Activated CD8-positive, alpha-beta memory T cell treated with anti-CD3 and anti-CD28 coated beads, Interleukin-2, amount 50 U/mL, for 1 hour (primary cell): ENCODE measurements at regions not wholly inside any gene's neighbourhood (a gene's known extent, or its start where the extent isn't known, plus 50 kb on each side); places are given as distances from the start of the nearest gene placed in this dataset.
"Not testable (repeated sequence)": the region's sequence is repeated elsewhere in the genome, so short reads cannot be mapped to it uniquely, and the experiment has no call there.

ENCODE experiments used
- DNase-seq: peaks from one replicate; pipeline ENCODE4 v3.0.0-alpha.2; 2020; ENCODE audit errors: extremely low read depth

GRCh38 chr12:25615119-25615518 lies 62.0 kb upstream of the LMNTD1 start:
- no peak for DNase-seq

- no peak for DNase-seq
Observed at GRCh38 chr12:25616286-25616685, 63.2 kb upstream of the LMNTD1 start.

- DNase-seq = no peak
Observed at GRCh38 chr12:25617991-25618390, 64.9 kb upstream of the LMNTD1 start.

DNA sequence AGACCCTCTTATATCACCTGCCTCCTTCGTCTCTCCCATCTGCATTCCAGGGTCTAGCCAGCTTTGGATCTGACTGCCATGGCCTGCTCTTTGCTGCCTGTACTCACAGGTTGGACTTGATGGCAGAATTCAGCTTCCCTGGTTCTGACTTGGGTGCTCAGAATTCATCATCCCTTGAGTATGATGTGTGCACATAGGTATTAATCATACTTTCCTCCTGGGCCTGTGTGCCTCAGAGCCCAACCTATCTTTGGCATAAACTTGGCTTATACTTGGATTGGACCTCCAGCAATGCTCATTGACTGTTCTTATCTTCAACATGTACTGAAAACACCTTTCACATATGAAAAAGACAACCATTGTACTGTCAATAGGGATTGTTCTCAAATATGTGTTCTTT lies 70.7 kb upstream of the LMNTD1 start:
- no peak for DNase-seq

GRCh38 chr12:25625146-25625545 lies 72.1 kb upstream of the LMNTD1 start:
- DNase-seq = no peak

- no peak for DNase-seq
Observed at GRCh38 chr12:25629341-25629740, 76.3 kb upstream of the LMNTD1 start.

DNA sequence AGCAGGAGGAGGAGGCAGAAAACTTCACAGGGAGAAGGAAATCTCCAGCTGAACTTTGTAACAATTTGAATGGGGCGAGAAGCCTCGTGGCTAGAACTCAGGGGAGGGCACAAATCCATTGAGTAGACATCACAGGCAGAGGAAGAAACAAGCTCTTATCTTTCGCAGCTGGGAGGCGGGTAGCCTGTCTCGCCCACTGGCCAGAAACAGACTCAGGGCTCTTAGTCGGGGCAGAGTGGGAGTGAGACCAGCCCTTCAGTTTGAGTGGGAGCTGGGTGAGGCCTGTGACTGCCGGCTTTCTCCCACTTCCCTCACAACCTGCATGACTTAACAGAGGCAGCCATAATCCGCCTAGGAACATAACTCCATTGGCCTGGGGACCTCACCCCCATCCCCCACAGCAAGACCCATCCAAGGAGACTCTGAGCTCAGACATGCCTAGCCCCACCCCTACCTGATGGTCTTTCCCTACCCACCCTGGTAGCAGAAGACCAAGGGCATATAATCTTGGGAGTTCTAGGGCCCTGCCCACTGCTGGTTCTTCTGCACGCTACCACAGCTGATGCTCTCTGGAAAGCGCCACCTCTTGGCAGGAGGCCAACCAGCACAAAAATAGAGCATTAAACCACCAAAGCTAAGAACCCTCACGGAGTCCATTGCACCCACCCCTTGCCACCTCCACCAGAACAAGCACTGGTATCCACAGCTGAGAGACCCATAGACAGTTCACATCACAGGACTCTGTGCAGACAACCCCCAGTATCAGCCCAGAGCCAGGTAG lies 77.8 kb upstream of the LMNTD1 start:
- not testable (repeated sequence) for DNase-seq

DNA sequence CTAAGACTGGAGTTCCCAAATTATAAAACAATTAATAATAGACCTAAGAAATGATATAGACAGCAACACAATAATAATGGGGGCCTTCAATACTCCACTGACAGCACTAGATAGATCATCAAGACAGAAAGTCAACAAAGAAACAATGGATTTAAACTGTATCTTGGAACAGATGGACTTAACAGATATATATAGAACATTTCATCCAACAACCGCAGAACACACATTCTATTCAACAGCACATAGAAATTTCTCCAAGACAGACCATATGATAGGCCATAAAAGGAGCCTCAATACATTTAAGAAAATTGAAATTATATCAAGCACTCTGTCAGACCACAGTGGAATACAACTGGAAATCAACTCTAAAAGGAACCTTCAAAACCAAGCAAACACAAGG lies 80.1 kb upstream of the LMNTD1 start:
- DNase-seq = not testable (repeated sequence)

DNA sequence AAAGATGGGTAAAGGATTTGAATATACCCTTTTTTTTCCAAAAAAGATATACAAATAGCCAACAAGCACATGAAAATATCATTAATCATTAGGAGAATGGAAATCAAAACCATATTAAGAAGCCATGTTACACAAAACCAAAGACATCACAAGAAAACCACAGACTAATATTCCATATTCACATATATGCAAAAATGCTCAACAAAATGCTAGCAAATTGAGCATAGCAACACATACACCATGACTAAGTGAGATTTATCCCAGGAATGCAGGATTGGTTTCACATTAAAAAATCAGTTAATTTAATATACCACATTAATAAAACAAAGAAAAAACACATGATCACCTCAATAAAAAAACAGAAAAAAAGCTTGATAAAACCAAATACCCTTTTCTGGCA lies 84.7 kb upstream of the LMNTD1 start:
- no peak for DNase-seq

GRCh38 chr12:25639406-25639805 lies 86.3 kb upstream of the LMNTD1 start:
- DNase-seq = no peak

GRCh38 chr12:25644979-25645378 lies 91.9 kb upstream of the LMNTD1 start:
- DNase-seq = no peak

GRCh38 chr12:25645427-25645826 lies 92.3 kb upstream of the LMNTD1 start:
- no peak for DNase-seq

DNA sequence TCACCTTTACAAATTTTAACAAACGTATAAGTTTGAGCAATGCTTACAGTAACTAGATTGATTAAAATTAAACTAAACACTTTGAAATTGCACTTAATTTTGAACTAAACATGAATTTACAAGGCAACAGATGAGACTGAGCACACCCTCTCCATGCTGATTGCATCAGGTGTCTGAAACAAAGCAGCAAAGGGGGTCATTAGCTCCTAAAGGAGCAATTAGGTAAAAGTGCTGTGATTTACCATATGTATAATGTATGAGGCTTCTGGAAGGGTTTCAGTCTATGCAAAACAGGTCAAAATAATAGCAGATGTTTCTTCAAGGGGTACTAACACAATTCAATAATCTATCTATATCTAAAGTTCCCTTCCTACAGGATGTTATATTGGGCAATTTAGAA lies 98.8 kb upstream of the LMNTD1 start:
- no peak for DNase-seq

DNA sequence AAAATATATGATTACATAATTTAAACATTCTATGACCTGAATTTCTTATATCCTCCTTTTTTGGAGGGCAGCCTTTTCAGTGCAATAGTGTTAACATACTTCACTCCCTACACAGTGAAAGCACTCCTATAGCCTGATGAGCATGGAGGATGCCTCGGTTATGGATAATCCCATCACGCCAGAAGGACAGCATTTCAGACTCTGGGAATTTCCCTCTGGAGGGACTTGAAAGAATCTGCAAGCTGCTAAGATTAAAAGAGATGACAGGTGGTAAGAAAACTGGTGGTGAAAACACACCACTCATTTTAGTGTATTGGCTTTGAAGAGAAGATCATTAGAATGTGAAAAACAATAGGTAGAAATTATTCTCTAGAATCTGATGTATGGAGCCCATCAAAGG lies 99.3 kb upstream of the LMNTD1 start:
- DNase-seq = no peak

- DNase-seq = no peak
Observed at GRCh38 chr12:25653487-25654175, 100.5 kb upstream of the LMNTD1 start.

GRCh38 chr12:25655702-25656101 lies 102.6 kb upstream of the LMNTD1 start:
- no peak for DNase-seq

GRCh38 chr12:25659621-25660020 lies 106.5 kb upstream of the LMNTD1 start:
- no peak for DNase-seq

DNA sequence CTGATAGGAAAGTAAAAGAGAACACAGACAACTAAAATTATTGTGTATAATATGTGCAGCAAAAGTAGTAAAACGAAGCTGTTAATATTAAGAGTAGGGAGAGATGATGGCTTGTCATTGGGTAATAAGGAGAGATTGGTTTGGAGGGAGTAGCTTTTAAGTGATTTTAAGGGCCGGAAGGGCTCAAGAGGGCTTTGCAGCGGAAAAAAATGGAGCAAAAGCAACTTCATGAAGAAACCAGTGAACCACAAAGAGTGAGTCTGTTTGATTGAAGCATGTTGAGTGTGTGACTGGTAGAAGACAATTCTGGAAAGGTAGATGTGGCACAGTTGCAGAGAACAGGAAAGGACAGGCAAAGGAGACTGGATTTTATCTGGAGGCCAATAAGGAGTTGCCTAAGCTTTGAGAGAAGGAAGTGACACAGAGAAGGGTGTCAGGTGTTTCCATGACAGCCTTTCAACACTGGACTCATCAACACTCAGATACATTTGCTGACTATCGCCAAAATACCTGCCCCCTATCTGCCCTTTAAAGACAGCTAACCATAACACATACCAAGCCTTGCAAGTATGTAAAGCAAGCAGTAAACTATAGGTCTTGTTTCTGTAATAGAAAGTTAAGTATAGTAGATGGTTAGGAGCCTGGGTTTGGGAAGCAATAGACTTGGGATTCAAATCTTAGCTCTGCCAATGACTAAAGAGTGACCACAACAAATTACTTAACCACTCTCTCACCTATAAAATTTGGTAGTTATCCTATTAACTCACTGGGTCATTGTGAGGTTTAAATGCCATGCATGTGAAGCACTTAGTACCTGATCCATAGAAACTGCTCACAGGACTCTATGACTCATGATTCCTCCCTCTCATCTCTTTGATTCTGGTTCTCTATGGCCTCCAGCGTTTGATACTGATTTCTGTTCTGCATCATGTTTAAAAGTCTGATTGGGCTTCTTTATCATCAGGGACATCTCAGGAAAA lies 117.3 kb upstream of the LMNTD1 start:
- no peak for DNase-seq

DNA sequence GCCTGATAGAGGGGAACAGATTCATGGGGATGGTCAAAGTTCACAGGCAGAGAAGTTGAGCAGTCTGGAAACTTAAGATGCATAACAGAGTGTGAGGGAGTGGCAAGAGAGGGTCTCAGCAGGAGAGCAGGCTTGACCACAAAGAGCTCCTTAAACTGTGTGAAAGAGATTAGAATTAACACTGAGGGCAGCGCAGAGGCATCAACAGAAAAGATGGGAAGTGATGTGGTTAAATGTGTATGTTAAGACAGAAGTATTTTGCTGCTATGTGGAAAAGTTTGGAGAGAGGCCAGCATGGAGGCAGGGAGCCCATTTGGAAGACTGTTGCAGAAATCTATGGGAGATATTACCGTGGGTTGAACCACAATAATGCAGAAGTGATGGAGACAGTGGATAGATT lies 122.7 kb upstream of the LMNTD1 start:
- DNase-seq = no peak

DNA sequence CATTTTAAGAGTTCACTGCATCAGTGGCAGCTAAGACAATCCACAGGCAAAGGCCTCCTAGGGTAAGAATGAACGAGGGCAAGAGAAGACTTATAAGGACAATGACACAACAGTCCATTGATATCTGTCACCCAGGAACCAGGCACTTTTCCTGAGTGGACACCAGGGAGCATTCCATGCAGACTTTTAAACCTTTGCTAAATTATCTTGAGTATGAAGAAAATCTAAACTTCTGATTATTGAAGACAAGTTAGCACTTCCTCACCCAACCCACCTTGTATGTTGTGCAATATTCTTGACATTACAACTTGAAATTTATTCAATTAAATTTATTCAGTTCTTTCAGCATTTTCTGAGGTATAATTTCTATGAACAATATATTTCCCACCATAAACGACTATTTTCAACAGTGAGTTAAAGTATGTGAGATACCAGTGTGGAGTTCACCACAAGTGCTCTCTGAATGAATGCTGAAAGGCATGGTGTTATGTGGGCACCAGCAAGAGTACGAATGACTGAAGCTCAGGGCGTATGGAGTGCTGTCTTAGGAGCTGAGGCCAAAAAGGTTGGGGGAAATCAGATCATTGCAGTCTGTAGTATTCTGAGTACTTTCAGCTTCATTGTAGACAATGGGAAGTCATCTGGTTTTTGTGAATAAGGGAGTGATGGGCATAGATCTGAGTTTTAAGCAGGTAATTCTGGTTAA lies 124.3 kb upstream of the LMNTD1 start:
- no peak for DNase-seq

GRCh38 chr12:25681580-25681979 lies 128.5 kb upstream of the LMNTD1 start:
- DNase-seq = no peak

DNA sequence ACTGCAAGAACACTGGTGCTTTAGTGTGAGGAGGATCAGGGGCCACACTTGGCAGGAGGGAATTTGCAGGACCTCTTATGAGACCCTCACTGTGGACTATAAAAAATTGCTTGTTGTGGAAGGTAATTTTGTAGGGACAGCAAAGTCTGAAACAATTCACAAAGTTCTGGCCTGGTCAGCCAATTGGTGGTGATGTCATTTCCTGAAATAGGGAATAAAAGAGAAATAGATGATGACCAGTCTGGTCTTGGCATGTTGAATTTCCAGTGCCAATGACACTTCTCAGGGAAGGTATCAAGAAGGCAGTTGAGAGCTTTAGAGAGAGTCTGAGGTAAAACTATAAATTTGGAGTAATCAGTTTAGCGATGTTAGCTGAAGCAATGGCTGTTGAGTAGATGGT lies 129.3 kb upstream of the LMNTD1 start:
- no peak for DNase-seq
